ENCODE measurements at regions not wholly inside any gene's neighbourhood (a gene's known extent, or its start where the extent isn't known, plus 50 kb on each side); places are given as distances from the start of the nearest gene placed in this dataset.

DNA sequence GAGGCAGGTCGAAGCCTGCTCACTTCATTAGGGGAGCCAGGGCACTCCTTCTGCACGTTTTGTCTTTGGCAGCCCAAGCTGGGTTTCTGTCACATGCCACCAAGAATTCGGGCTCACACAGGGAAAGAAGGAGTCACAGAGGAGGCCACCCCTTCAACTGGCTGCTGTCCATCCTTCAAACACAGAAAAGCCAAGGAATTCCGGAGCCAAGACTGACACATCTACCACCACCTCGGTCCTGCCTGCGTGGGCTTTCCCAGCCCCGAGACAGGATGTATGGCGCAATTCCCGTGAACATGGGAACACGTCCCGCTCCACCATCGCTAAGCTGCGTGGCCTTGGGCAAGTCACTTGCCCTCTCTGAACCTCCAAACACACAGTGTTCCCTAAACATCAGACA is 70.4 kb downstream of the NCOR2 start:
- no peak for DNase-seq (ENCODE audit: extremely low read depth, low read depth)
- TF ChIP-seq, protein P1, sequence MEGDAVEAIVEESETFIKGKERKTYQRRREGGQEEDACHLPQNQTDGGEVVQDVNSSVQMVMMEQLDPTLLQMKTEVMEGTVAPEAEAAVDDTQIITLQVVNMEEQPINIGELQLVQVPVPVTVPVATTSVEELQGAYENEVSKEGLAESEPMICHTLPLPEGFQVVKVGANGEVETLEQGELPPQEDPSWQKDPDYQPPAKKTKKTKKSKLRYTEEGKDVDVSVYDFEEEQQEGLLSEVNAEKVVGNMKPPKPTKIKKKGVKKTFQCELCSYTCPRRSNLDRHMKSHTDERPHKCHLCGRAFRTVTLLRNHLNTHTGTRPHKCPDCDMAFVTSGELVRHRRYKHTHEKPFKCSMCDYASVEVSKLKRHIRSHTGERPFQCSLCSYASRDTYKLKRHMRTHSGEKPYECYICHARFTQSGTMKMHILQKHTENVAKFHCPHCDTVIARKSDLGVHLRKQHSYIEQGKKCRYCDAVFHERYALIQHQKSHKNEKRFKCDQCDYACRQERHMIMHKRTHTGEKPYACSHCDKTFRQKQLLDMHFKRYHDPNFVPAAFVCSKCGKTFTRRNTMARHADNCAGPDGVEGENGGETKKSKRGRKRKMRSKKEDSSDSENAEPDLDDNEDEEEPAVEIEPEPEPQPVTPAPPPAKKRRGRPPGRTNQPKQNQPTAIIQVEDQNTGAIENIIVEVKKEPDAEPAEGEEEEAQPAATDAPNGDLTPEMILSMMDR (IDR thresholded peaks at IDR 0.05; ENCODE audit: low read depth, low read length), result no peak

- no peak for DNase-seq (ENCODE audit: extremely low read depth, low read depth)
- TF ChIP-seq, protein P1 (IDR thresholded peaks at IDR 0.05; ENCODE audit: low read depth, low read length), result no peak
Observed at GRCh38 chr12:124496584-124496983, 70.8 kb downstream of the NCOR2 start.

- TF ChIP-seq, protein P1 (IDR thresholded peaks at IDR 0.05; ENCODE audit: low read depth, low read length), result no peak
- no peak for DNase-seq (ENCODE audit: extremely low read depth, low read depth)
Observed at GRCh38 chr12:124495194-124495983, 72.0 kb downstream of the NCOR2 start.

GRCh38 chr12:124494751-124495129 is 72.7 kb downstream of the NCOR2 start:
- no peak for DNase-seq (ENCODE audit: extremely low read depth, low read depth)
- TF ChIP-seq, protein P1 (IDR thresholded peaks at IDR 0.05; ENCODE audit: low read depth, low read length), result no peak

DNA sequence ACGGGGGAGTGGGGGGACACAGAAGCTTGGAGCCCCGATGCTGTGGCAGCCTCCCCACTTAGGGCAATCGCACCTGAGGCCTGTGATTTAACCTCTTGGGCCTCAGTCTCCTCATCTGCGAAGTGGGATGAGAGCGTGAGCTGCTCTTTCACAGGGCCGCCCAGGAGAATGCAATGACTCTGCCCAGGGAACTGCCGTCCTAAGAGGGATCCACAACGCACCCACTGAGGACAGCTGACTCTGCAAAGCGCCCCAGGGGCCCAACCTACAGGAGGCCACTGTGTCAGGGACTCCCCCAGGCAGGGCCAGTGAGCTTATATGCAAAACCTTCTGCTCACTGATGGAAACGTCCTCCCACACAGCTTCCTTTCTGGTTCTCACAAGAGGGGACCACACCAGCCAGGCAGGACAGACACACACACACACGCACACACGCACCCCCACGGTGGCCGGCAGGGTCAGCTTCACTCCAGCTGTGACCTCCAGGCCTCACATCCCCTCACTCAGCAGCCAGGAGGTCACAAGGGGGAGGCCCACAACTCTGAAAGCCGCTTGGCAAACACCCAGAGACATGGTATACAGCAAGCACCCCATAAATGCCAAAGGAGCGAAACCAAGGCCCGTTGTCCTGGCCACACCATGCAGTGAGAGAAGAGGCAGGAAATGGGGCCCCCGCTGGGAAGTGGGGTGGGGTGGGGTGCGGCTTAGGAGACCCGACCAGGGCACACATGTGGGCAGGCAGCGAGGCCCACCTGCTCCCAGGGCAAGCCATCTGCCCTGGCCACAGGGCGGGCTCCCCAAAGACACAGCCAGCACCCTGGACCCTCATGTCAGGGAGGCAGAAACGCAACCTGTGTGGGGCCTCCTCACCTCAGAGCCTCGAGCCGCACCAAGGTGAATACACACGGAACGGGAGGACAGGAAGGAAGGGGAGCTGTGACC is 73.3 kb downstream of the NCOR2 start:
- DNase-seq (ENCODE audit: extremely low read depth, low read depth), result no peak
- TF ChIP-seq, protein P1 (IDR thresholded peaks at IDR 0.05; ENCODE audit: low read depth, low read length), result no peak

DNA sequence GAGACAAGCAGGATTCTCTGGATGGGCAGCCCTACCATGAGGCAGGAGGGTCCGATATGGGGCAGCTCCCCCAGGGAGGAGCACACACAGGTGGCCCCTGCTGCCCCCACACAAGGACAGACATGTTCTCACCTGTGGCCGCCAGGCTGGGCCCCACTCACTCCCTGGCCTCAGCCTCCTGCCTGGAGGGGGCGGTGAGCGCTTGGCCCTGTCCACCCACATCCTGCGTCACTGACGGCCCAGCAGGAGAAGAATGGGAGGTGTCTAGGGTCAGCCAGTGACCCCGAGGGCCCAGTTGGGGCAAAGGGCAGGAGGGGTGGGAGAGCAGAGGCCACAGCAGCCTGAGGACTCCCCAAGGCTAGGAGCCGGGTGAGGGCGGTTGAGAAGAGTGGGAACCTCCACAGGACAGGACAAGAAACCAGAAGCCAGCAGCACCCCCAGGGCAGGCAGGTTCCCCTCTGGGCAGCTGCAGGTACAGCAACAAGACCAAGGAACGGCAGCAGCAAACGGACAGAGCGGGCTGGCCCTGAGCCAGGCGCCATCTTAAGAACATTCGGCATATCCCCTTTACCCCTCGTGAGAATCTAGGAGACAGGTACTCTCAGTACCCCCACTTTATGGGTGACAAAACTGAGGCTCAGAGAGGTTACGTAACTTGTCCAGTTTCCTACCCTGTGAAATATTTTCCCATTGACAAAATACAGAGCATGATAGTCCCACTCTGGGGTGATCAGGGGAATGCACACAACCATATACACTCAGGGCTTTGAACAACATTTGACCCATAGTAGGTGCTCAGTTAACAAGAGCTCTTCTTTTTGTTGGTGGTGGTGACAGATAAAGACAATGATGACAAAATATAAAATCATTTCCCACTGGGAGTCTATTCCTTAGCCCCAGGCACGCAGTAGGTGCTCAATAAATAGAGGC is 74.3 kb downstream of the NCOR2 start:
- no peak for DNase-seq (ENCODE audit: extremely low read depth, low read depth)
- TF ChIP-seq, protein P1 (IDR thresholded peaks at IDR 0.05; ENCODE audit: low read depth, low read length), result no peak
